H1 (cell line): ENCODE measurements at regions not wholly inside any gene's neighbourhood (a gene's known extent, or its start where the extent isn't known, plus 50 kb on each side); places are given as distances from the start of the nearest gene placed in this dataset.

ENCODE experiments used
- CTCF ChIA-PET: fragments of 300-600 bp; sonication (Branson Sonifier 250); formaldehyde crosslinking; loops from one replicate; lab custom pipeline; 2021; ENCODE audit not compliant: partially characterized antibody; lab: Charles Lee
- POLR2A ChIA-PET: fragments of 300-600 bp; sonication (Branson Sonifier 250); formaldehyde crosslinking; loops from one replicate; lab custom pipeline; 2021; ENCODE audit warnings: inconsistent platforms; ENCODE audit not compliant: partially characterized antibody; lab: Charles Lee
- DNase-seq, 2 experiments: peaks; one replicate each; pipeline versions ENCODE4 v3.0.0 to v3.0.0-alpha.2; 2010 to 2022; ENCODE audit warnings: low spot score in 2 of 2, low read depth in 1 of 2, mixed read lengths in 1 of 2
- FAIRE-seq: peaks from 2 replicates; lab custom pipeline; 2011; peaks lifted over from hg19 to GRCh38; lab: Jason Lieb, UNC
- H2AFZ ChIP-seq: 2 replicates; pipeline ENCODE4 v1.8.1; 2012; ENCODE audit warnings: low read length, inconsistent platforms
- H2AK5ac ChIP-seq: 2 replicates; pipeline ENCODE4 v1.6.1; 2013; ENCODE audit warnings: low read depth, low read length
- H2BK120ac ChIP-seq: replicated peaks from 2 replicates; pipeline ENCODE3; 2013; ENCODE audit warnings: low read depth, low read length, inconsistent platforms
- H2BK12ac ChIP-seq: 2 replicates; pipeline ENCODE4 v1.6.1; 2013; ENCODE audit warnings: low read depth, low read length
- H2BK15ac ChIP-seq: 2 replicates; pipeline ENCODE4 v1.6.1; 2013; ENCODE audit warnings: low read length
- H2BK20ac ChIP-seq: 2 replicates; pipeline ENCODE4 v1.6.1; 2013; ENCODE audit warnings: low read length
- H2BK5ac ChIP-seq: 2 replicates; pipeline ENCODE4 v1.6.1; 2013; ENCODE audit warnings: low read depth, low read length
- H3K14ac ChIP-seq: 2 replicates; pipeline ENCODE4 v1.6.1; 2013; ENCODE audit warnings: inconsistent platforms; ENCODE audit not compliant: insufficient read length
- H3K18ac ChIP-seq: 2 replicates; pipeline ENCODE4 v1.6.1; 2013; ENCODE audit warnings: low read length; ENCODE audit errors: extremely low read depth
- H3K23ac ChIP-seq: 2 replicates; pipeline ENCODE4 v1.6.1; 2013; ENCODE audit warnings: inconsistent platforms; ENCODE audit not compliant: insufficient read length
- H3K23me2 ChIP-seq: 2 replicates; pipeline ENCODE4 v1.6.1; 2013; ENCODE audit warnings: low read depth, low read length
- H3K27ac ChIP-seq: 2 replicates; pipeline ENCODE4 v1.6.1; 2011; ENCODE audit warnings: low read depth, low read length, inconsistent platforms
- H3K27me3 ChIP-seq, 4 experiments: replicated peaks in 1 of 4; 1 replicate in 1 of 4; 2 replicates in 3 of 4; pipeline versions ENCODE4 v1.6.1 to v1.8.1; 2011 to 2013; ENCODE audit warnings: low read length in 3 of 4, mild to moderate bottlenecking in 3 of 4, inconsistent platforms in 2 of 4, mixed read lengths in 2 of 4, moderate library complexity in 1 of 4; ENCODE audit not compliant: control insufficient read depth in 3 of 4, insufficient read depth in 3 of 4; ENCODE audit errors: extremely low read depth in 1 of 4
- H3K36me3 ChIP-seq, 4 experiments: 2 replicates each; pipeline versions ENCODE4 v1.6.1 to v1.8.1; 2011 to 2013; ENCODE audit warnings: mild to moderate bottlenecking in 4 of 4, low read length in 3 of 4, moderate library complexity in 2 of 4, control low read depth in 1 of 4, inconsistent platforms in 1 of 4; ENCODE audit not compliant: insufficient read depth in 4 of 4, control insufficient read depth in 2 of 4
- H3K4ac ChIP-seq: replicated peaks from 2 replicates; pipeline ENCODE3; 2013; ENCODE audit warnings: low read length, low read depth, mixed read lengths, inconsistent platforms; ENCODE audit not compliant: insufficient read length
- H3K4me1 ChIP-seq, 4 experiments: replicated peaks in 1 of 4; 1 replicate in 1 of 4; 2 replicates in 3 of 4; pipeline versions ENCODE4 v1.6.1 to v1.8.1; 2011 to 2013; ENCODE audit warnings: low read length in 3 of 4, inconsistent platforms in 2 of 4, mixed read lengths in 1 of 4; ENCODE audit not compliant: insufficient read depth in 4 of 4, control insufficient read depth in 3 of 4
- H3K4me2 ChIP-seq, 2 experiments: 2 replicates each; pipeline versions ENCODE4 v1.6.1 to v1.8.1; 2011 to 2013; ENCODE audit warnings: low read depth in 2 of 2, low read length in 2 of 2, control low read depth in 1 of 2, inconsistent platforms in 1 of 2, mild to moderate bottlenecking in 1 of 2; ENCODE audit not compliant: insufficient read depth in 1 of 2
- H3K4me3 ChIP-seq, 4 experiments: fragments of 200-600, 300-600 bp in 1 of 4; sonication (generic), shearing (Covaris generic), sonication (Bioruptor Twin) in 1 of 4; 2 replicates each; pipeline versions ENCODE4 v1.5.1 to v1.8.1; 2011 to 2016; ENCODE audit warnings: low read length in 4 of 4, low read depth in 3 of 4, control low read depth in 2 of 4, inconsistent platforms in 2 of 4, mild to moderate bottlenecking in 2 of 4, mixed read lengths in 1 of 4, moderate library complexity in 1 of 4; ENCODE audit not compliant: insufficient read depth in 2 of 4; ENCODE audit errors: extremely low read depth in 1 of 4
- H3K56ac ChIP-seq: replicated peaks from 2 replicates; pipeline ENCODE3; 2013; ENCODE audit warnings: low read depth, mild to moderate bottlenecking, mixed read lengths, low read length, inconsistent platforms; ENCODE audit not compliant: insufficient read length
- H3K79me1 ChIP-seq: 2 replicates; pipeline ENCODE4 v1.6.1; 2013; ENCODE audit warnings: low read depth, low read length, control low read depth
- H3K79me2 ChIP-seq, 2 experiments: 2 replicates each; pipeline versions ENCODE4 v1.6.1 to v1.8.1; 2012 to 2013; ENCODE audit warnings: low read length in 2 of 2, mild to moderate bottlenecking in 2 of 2, inconsistent platforms in 1 of 2; ENCODE audit not compliant: insufficient read depth in 2 of 2, control insufficient read depth in 1 of 2
- H3K9ac ChIP-seq, 4 experiments: replicated peaks in 1 of 4; 1 replicate in 1 of 4; 2 replicates in 3 of 4; pipeline versions ENCODE4 v1.6.1 to v1.8.1; 2011 to 2013; ENCODE audit warnings: low read depth in 3 of 4, low read length in 3 of 4, control low read depth in 2 of 4, mild to moderate bottlenecking in 2 of 4, moderate library complexity in 2 of 4, inconsistent platforms in 1 of 4; ENCODE audit errors: extremely low read depth in 1 of 4
- H3K9me3 ChIP-seq, 2 experiments: 2 replicates each; pipeline versions ENCODE4 v1.6.1 to v1.8.1; 2012 to 2013; ENCODE audit warnings: mild to moderate bottlenecking in 2 of 2, moderate library complexity in 2 of 2, control low read depth in 1 of 2, inconsistent platforms in 1 of 2, low read depth in 1 of 2, low read length in 1 of 2, mixed read lengths in 1 of 2; ENCODE audit not compliant: insufficient read depth in 2 of 2
- H4K20me1 ChIP-seq, 2 experiments: replicated peaks in 1 of 2; 2 replicates each; pipeline versions ENCODE3 to v1.8.1; 2011 to 2013; ENCODE audit warnings: inconsistent platforms in 2 of 2, low read length in 2 of 2, mild to moderate bottlenecking in 1 of 2; ENCODE audit not compliant: insufficient read depth in 2 of 2, control insufficient read depth in 1 of 2
- H4K5ac ChIP-seq: 2 replicates; pipeline ENCODE4 v1.6.1; 2013; ENCODE audit warnings: low read length, low read depth, mixed read lengths, inconsistent platforms; ENCODE audit not compliant: insufficient read length
- H4K8ac ChIP-seq: 2 replicates; pipeline ENCODE4 v1.8.0; 2013; ENCODE audit warnings: mild to moderate bottlenecking, moderate library complexity, low read length, inconsistent platforms; ENCODE audit not compliant: insufficient read depth; ENCODE audit errors: extremely low read depth
- H4K91ac ChIP-seq: replicated peaks from 2 replicates; pipeline ENCODE3; 2013; ENCODE audit warnings: low read length, mixed read lengths, inconsistent platforms; ENCODE audit not compliant: insufficient read length
- ASH2L ChIP-seq: fragments of 200-600, 300-600 bp; sonication (generic); IDR thresholded peaks from one replicate; pipeline ENCODE4 v1.7.1; 2017; ENCODE audit warnings: low read length
- CBX8 ChIP-seq: fragments of 300-800, 300-1000 bp; sonication (generic); IDR thresholded peaks from 2 replicates; pipeline ENCODE4 v1.7.1; 2016; ENCODE audit warnings: low read depth, low read length, borderline replicate concordance
- CTBP2 ChIP-seq: IDR thresholded peaks from 2 replicates; pipeline ENCODE4 v1.7.0; 2011; ENCODE audit warnings: borderline replicate concordance, mild to moderate bottlenecking, moderate library complexity, mixed read lengths, low read length; ENCODE audit not compliant: insufficient read depth, insufficient read length
- CTCF ChIP-seq, 3 experiments: IDR thresholded peaks; 1 replicate in 2 of 3; 2 replicates in 1 of 3; pipeline versions ENCODE4 v1.5.1 to v1.6.1; 2011; ENCODE audit warnings: low read length in 3 of 3, mild to moderate bottlenecking in 3 of 3, inconsistent platforms in 2 of 3, low read depth in 1 of 3, moderate library complexity in 1 of 3; ENCODE audit not compliant: insufficient read depth in 1 of 3; ENCODE audit errors: control extremely low read depth in 1 of 3
- EZH2 ChIP-seq: fragments of 200-600 bp; sonication (generic); IDR thresholded peaks from 2 replicates; pipeline ENCODE4 v1.7.1; 2012; ENCODE audit warnings: low read depth, mild to moderate bottlenecking, moderate library complexity, low read length, inconsistent platforms; ENCODE audit not compliant: severe bottlenecking
- FOSL1 ChIP-seq: IDR thresholded peaks from 2 replicates; pipeline ENCODE4 v1.6.1; 2011; ENCODE audit warnings: mild to moderate bottlenecking, low read depth, low read length, moderate library complexity; ENCODE audit not compliant: insufficient read depth
- RAD21 ChIP-seq, 2 experiments: IDR thresholded peaks in 1 of 2; conservative IDR thresholded peaks in 1 of 2; 2 replicates each; pipeline ENCODE4 v1.6.1; 2011; ENCODE audit warnings: low read depth in 2 of 2, low read length in 2 of 2, improper control_type of control experiment in 1 of 2, inconsistent platforms in 1 of 2, mild to moderate bottlenecking in 1 of 2, moderate library complexity in 1 of 2
- RNF2 ChIP-seq: fragments of 200-900, 300-1000 bp; sonication (generic); IDR thresholded peaks from 2 replicates; pipeline ENCODE4 v1.7.1; 2016; ENCODE audit warnings: borderline replicate concordance, low read depth, mild to moderate bottlenecking, antibody characterized with exemption, low read length; ENCODE audit not compliant: poor library complexity, severe bottlenecking; ENCODE audit errors: missing control alignments
- SIRT6 ChIP-seq: IDR thresholded peaks from one replicate; pipeline ENCODE4 v1.7.1; 2012; ENCODE audit warnings: low read length, inconsistent platforms
- SP4 ChIP-seq: IDR thresholded peaks from 2 replicates; pipeline ENCODE4 v1.6.1; 2012; ENCODE audit warnings: low read length, inconsistent platforms
- TAF1 ChIP-seq: IDR thresholded peaks from 2 replicates; pipeline ENCODE4 v1.6.1; 2011; ENCODE audit warnings: mild to moderate bottlenecking, low read depth, low read length
- WGBS, 2 experiments: shearing (Covaris generic) in 1 of 2; methylation state at CpG; one replicate each; pipeline versions ENCODE4 v1.1.6 to v1.1.7; 2013 to 2015; ENCODE audit warnings: low lambda C conversion rate in 2 of 2, mixed read lengths in 2 of 2, inconsistent platforms in 1 of 2, low coverage in 1 of 2, missing lambda C conversion rate in 1 of 2; ENCODE audit not compliant: insufficient replicate concordance in 2 of 2, insufficient coverage in 1 of 2, insufficient read length in 1 of 2; ENCODE audit errors: extremely low coverage in 1 of 2, missing lambda C conversion rate in 1 of 2; 5-methylcytosine and 5-hydroxymethylcytosine counted together

GRCh38 chr1:58204284-58204683 is 342.2 kb downstream of the OMA1 start:
- no peak overlapping the region for H2BK15ac ChIP-seq
- H2BK20ac ChIP-seq, result no peak overlapping the region
- ChIA-PET CTCF (interaction anchor here (0.6 to 3.1 kb wide), 30 partner anchors 9 to 565 kb away, joined by 3 to 26 read pairs (median 4); no protein-coding TSS in a partner anchor), POLR2A (no interaction called here)
- no peaks in the 10 kb centered on the region for H3K9me3 ChIP-seq
- no peaks in the 10 kb centered on the region for H3K23me2 ChIP-seq
- H3K23ac ChIP-seq, result no peak overlapping the region
- no peak overlapping the region for H3K4me3 ChIP-seq
- no peak overlapping the region for H2BK120ac ChIP-seq
- H3K4ac ChIP-seq, result no peak overlapping the region
- no peak overlapping the region for H3K18ac ChIP-seq
- no peaks in the 10 kb centered on the region; a peak in 2 of 8 replicates for H3K36me3 ChIP-seq
- H4K5ac ChIP-seq, result no peak overlapping the region
- no peaks in the 10 kb centered on the region for H3K27me3 ChIP-seq
- no peaks in the 10 kb centered on the region for H4K20me1 ChIP-seq
- H3K79me2 ChIP-seq, result no peaks in the 10 kb centered on the region
- no peak for DNase-seq
- peak; percentile 60 for FAIRE-seq
- H3K4me2 ChIP-seq, result no peak overlapping the region
- H2AFZ ChIP-seq, result no peak overlapping the region
- H3K56ac ChIP-seq, result no peak overlapping the region
- H2BK5ac ChIP-seq, result no peak overlapping the region
- H4K91ac ChIP-seq, result no peak overlapping the region
- no peak overlapping the region for H2BK12ac ChIP-seq
- no peak overlapping the region for H2AK5ac ChIP-seq
- no peaks in the 10 kb centered on the region for H3K4me1 ChIP-seq
- 76% methylated on average over 3 of the region's 3 CpGs; no CpG with 5 or more reads in 1 of the 2 experiments for WGBS, 2 experiments
- H3K9ac ChIP-seq, result no peak overlapping the region
- H3K14ac ChIP-seq, result no peak overlapping the region
- H3K27ac ChIP-seq, result no peak overlapping the region
- no peaks in the 10 kb centered on the region for H3K79me1 ChIP-seq
- H4K8ac ChIP-seq, result no peak overlapping the region
- TF ChIP-seq CTBP2, result no peak
- no peak for TF ChIP-seq SP4
- TF ChIP-seq TAF1, result no peak
- peak; percentile 50 to 72 for TF ChIP-seq RAD21 (IDR thresholded peaks at IDR 0.05 in 1 of 2, conservative IDR thresholded peaks at IDR 0.05 in 1 of 2; ENCODE audit: low read depth in 2 of 2, low read length in 2 of 2)
- TF ChIP-seq SIRT6, result no peak
- TF ChIP-seq ASH2L, result no peak
- no peak for TF ChIP-seq RNF2
- TF ChIP-seq CBX8, result no peak
- no peak for TF ChIP-seq EZH2
- no peak for TF ChIP-seq FOSL1
- TF ChIP-seq CTCF (IDR thresholded peaks at IDR 0.05; ENCODE audit: control extremely low read depth in 1 of 3, insufficient read depth in 1 of 3, low read depth in 1 of 3, low read length in 3 of 3), result peak; percentile 23 to 56 (median 52)
